HuH-7.5 (cell line): ENCODE measurements at regions not wholly inside any gene's neighbourhood (a gene's known extent, or its start where the extent isn't known, plus 50 kb on each side); places are given as distances from the start of the nearest gene placed in this dataset.

Source experiments
- DNase-seq: peaks from one replicate; pipeline ENCODE4 v3.0.0; 2011; ENCODE audit warnings: low spot score

- DNase-seq, result no peak
Measured at GRCh38 chr16:62977876-62978275, 941.6 kb upstream of the CDH8 start.

- DNase-seq, result no peak
Measured at GRCh38 chr16:62974424-62974823, 938.2 kb upstream of the CDH8 start.

- DNase-seq, result no peak
Measured at GRCh38 chr16:62970851-62971250, 934.6 kb upstream of the CDH8 start.

GRCh38 chr16:62969711-62970318 lies 933.6 kb upstream of the CDH8 start:
- DNase-seq, result no peak

GRCh38 chr16:62967611-62968010 lies 931.4 kb upstream of the CDH8 start:
- no peak for DNase-seq

GRCh38 chr16:62967163-62967562 lies 930.9 kb upstream of the CDH8 start:
- DNase-seq, result no peak

GRCh38 chr16:62966626-62967025 lies 930.4 kb upstream of the CDH8 start:
- DNase-seq, result no peak

- no peak for DNase-seq
Measured at GRCh38 chr16:62965831-62966230, 929.6 kb upstream of the CDH8 start.

- no peak for DNase-seq
Measured at GRCh38 chr16:62963846-62964245, 927.6 kb upstream of the CDH8 start.

- no peak for DNase-seq
Measured at GRCh38 chr16:62955033-62955349, 918.8 kb upstream of the CDH8 start.

GRCh38 chr16:62954144-62955032 lies 918.1 kb upstream of the CDH8 start:
- no peak for DNase-seq

- no peak for DNase-seq
Measured at GRCh38 chr16:62950351-62950750, 914.1 kb upstream of the CDH8 start.

- no peak for DNase-seq
Measured at GRCh38 chr16:62940569-62940968, 904.3 kb upstream of the CDH8 start.

GRCh38 chr16:62939687-62940086 lies 903.4 kb upstream of the CDH8 start:
- no peak for DNase-seq

GRCh38 chr16:62933929-62934328 lies 897.7 kb upstream of the CDH8 start:
- DNase-seq, result no peak

- DNase-seq, result no peak
Measured at GRCh38 chr16:62929593-62929992, 893.4 kb upstream of the CDH8 start.

GRCh38 chr16:62927122-62927521 lies 890.9 kb upstream of the CDH8 start:
- no peak for DNase-seq

GRCh38 chr16:62926121-62926801 lies 890.0 kb upstream of the CDH8 start:
- no peak for DNase-seq

GRCh38 chr16:62921904-62922303 lies 885.7 kb upstream of the CDH8 start:
- no peak for DNase-seq

GRCh38 chr16:62913924-62914323 lies 877.7 kb upstream of the CDH8 start:
- DNase-seq, result no peak

- DNase-seq, result no peak
Measured at GRCh38 chr16:62913333-62913732, 877.1 kb upstream of the CDH8 start.

- DNase-seq, result no peak
Measured at GRCh38 chr16:62909597-62909996, 873.4 kb upstream of the CDH8 start.

GRCh38 chr16:62907562-62907961 lies 871.3 kb upstream of the CDH8 start:
- no peak for DNase-seq
